Epithelial cell of esophagus (primary cell): ENCODE measurements at regions not wholly inside any gene's neighbourhood (a gene's known extent, or its start where the extent isn't known, plus 50 kb on each side); places are given as distances from the start of the nearest gene placed in this dataset.
"Not testable (repeated sequence)": the region's sequence is repeated elsewhere in the genome, so short reads cannot be mapped to it uniquely, and the experiment has no call there.

Source experiments
- DNase-seq: peaks from one replicate; pipeline ENCODE4 v3.0.0; 2010; ENCODE audit warnings: low read depth
- H3K4me3 ChIP-seq: 2 replicates; pipeline ENCODE4 v1.5.1; 2011; ENCODE audit warnings: mild to moderate bottlenecking, low read length, control low read depth
- CTCF ChIP-seq: IDR thresholded peaks from 2 replicates; pipeline ENCODE4 v1.5.1; 2011; ENCODE audit warnings: low read depth, mild to moderate bottlenecking, low read length, control low read depth, inconsistent platforms; ENCODE audit not compliant: insufficient read depth; ENCODE audit errors: missing control alignments

- TF ChIP-seq CTCF: no peak
- no peak for DNase-seq
- H3K4me3 ChIP-seq: no peak overlapping the region
These were observed 454.0 kb upstream of the RGMB start for GRCh38 chr5:98319299-98320011.

GRCh38 chr5:98320343-98320742, 453.1 kb upstream of the RGMB start:
- no peak for TF ChIP-seq CTCF
- DNase-seq: no peak
- no peak overlapping the region for H3K4me3 ChIP-seq

- DNase-seq: no peak
- no peak overlapping the region for H3K4me3 ChIP-seq
- TF ChIP-seq CTCF: no peak
These were observed 452.1 kb upstream of the RGMB start for GRCh38 chr5:98321361-98321760.

- H3K4me3 ChIP-seq: not testable (repeated sequence)
These were observed 448.3 kb upstream of the RGMB start for GRCh38 chr5:98325187-98325586.

GRCh38 chr5:98328015-98328414, 445.4 kb upstream of the RGMB start:
- no peak for DNase-seq
- TF ChIP-seq CTCF: no peak
- no peak overlapping the region for H3K4me3 ChIP-seq

More at GRCh38 chr5:98325187-98325586, 448.3 kb upstream of the RGMB start:
- DNase-seq: not testable (repeated sequence)

- TF ChIP-seq CTCF: no peak
- no peak for DNase-seq
- no peak overlapping the region for H3K4me3 ChIP-seq
These were observed 442.6 kb upstream of the RGMB start for GRCh38 chr5:98330871-98331270.

GRCh38 chr5:98333921-98334320, 439.5 kb upstream of the RGMB start:
- DNase-seq: peak; percentile 42
- no peak overlapping the region for H3K4me3 ChIP-seq
- TF ChIP-seq CTCF: no peak

- no peak for DNase-seq
- TF ChIP-seq CTCF: no peak
- no peak overlapping the region for H3K4me3 ChIP-seq
These were observed 438.5 kb upstream of the RGMB start for GRCh38 chr5:98334946-98335345.
